ENCODE measurements at regions not wholly inside any gene's neighbourhood (a gene's known extent, or its start where the extent isn't known, plus 50 kb on each side); places are given as distances from the start of the nearest gene placed in this dataset.
A peak's percentile ranks its signal among the peaks of the same experiment; 100 is the strongest.

DNA sequence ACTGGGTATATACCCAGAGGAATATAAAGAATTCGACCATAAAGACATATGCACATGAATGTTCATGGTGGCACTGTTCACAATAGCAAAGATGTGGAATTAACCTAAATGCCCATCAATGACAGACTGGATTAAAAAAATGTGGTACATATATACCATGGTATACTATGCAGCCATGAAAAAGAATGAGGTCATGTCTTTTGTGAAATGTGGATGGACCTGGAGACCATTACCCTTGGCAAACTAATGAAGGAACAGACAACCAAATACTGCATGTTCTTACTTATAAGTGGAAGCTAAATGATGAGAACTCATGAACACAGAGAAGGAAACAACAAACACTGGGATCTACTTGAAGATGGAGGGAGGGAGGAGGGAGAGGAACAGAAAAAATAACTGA lies 186.7 kb upstream of the SSTR4 start:
- in situ Hi-C loops (cut with MboI), result no loop called here
- no peaks in the 10 kb centered on the region for H4K20me1 ChIP-seq (replicated peaks; ENCODE audit: control insufficient read depth, insufficient read depth, low read length)
- no peak overlapping the region for H3K27ac ChIP-seq (ENCODE audit: extremely low read depth, low read depth, low read length)
- H3K4me3 ChIP-seq, result no peak overlapping the region
- no peak for FAIRE-seq
- no peak overlapping the region for H2AFZ ChIP-seq (ENCODE audit: low read depth, low read length)
- H3K27me3 ChIP-seq (ENCODE audit: control insufficient read depth in 2 of 2, insufficient read depth in 2 of 2, low read length in 2 of 2), result no peaks in the 10 kb centered on the region
- no peak for DNase-seq (ENCODE audit: extremely low read depth in 1 of 4, low spot score in 3 of 4)
- H3K79me2 ChIP-seq (ENCODE audit: control insufficient read depth, insufficient read depth, low read length), result no peaks in the 10 kb centered on the region
- no peaks in the 10 kb centered on the region; a peak in 2 of 5 replicates for H3K4me1 ChIP-seq (replicated peaks in 1 of 2; ENCODE audit: control insufficient read depth in 2 of 2, insufficient read depth in 2 of 2, low read length in 2 of 2)
- no TSS peak for BruUV-seq (replicated peaks)
- ChIA-PET POLR2A (no interaction called here), CTCF (ENCODE audit: low intra/inter-chr PET ratio) (no interaction called here)
- H3K9me1 ChIP-seq (ENCODE audit: control insufficient read depth, insufficient read depth, low read length), result no peaks in the 10 kb centered on the region
- WGBS (ENCODE audit: insufficient coverage, low coverage, missing lambda C conversion rate), result 0% methylated on average over 1 of the region's 1 CpG
- no peak for ATAC-seq
- intact Hi-C loops (cut with micrococcal nuclease), result no loop called here
- H3K4me2 ChIP-seq (ENCODE audit: insufficient read depth, low read length), result no peak overlapping the region
- TF ChIP-seq TEAD1 (CRISPR knock-in tag; IDR thresholded peaks at IDR 0.05), result no peak
- no peak for TF ChIP-seq KDM2B (CRISPR knock-in tag; IDR thresholded peaks at IDR 0.05)
- TF ChIP-seq MEIS2 (IDR thresholded peaks at IDR 0.05; ENCODE audit: partially characterized antibody), result no peak
- TF ChIP-seq ZNF146 (CRISPR knock-in tag; IDR thresholded peaks at IDR 0.05; ENCODE audit: unreplicated experiment), result peak; percentile 63
- TF ChIP-seq ZNF445 (CRISPR knock-in tag; IDR thresholded peaks at IDR 0.05; ENCODE audit: low read depth), result no peak
- no peak for TF ChIP-seq CCNT2 (IDR thresholded peaks at IDR 0.05; ENCODE audit: borderline replicate concordance, extremely low read depth, insufficient read length, low read depth, low read length)
- no peaks in the 10 kb centered on the region for H3K36me3 ChIP-seq (ENCODE audit: control insufficient read depth, insufficient read depth, low read length)
- no peaks in the 10 kb centered on the region for H3K9me3 ChIP-seq (replicated peaks; ENCODE audit: control insufficient read depth, insufficient read depth, low read depth, low read length)
- no peak overlapping the region for H3K9ac ChIP-seq (ENCODE audit: insufficient read depth in 1 of 2, low read depth in 2 of 2, low read length in 2 of 2)

Data from K562 (cell line).